ENCODE measurements at regions not wholly inside any gene's neighbourhood (a gene's known extent, or its start where the extent isn't known, plus 50 kb on each side); places are given as distances from the start of the nearest gene placed in this dataset.
"Not testable (repeated sequence)": the region's sequence is repeated elsewhere in the genome, so short reads cannot be mapped to it uniquely, and the experiment has no call there.

- in situ Hi-C loops (cut with HindIII; ENCODE audit: low pct_ligation_motif_present, low pct_unique_long_range_greater_than_20kb, low sequenced_read_pairs), result no loop called here
- DNase-seq, result no peak
Measured at GRCh38 chr11:95659088-95659487, 130.5 kb downstream of the FAM76B start.

DNA sequence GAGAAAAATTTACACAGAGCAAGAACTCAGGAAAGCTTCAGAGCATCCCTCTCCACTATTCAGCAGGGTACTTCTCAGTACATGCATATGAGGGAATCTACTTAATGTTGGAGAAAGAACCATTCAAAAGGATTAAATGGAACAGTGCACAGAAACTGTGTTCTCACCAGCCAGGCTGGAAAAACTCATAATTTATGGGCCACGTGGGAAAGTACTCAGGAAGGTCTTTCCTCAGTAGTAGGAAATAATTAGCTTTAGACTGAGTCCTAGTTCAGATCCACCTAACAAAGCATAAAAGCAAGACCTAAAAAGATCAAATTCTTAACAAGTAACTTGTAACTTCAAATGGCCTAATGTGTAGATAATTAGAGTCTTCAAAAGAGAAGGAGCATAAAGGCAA, 134.0 kb downstream of the FAM76B start:
- no peak for DNase-seq
- in situ Hi-C loops (cut with HindIII; ENCODE audit: low pct_ligation_motif_present, low pct_unique_long_range_greater_than_20kb, low sequenced_read_pairs), result no loop called here

GRCh38 chr11:95653680-95654079, 135.9 kb downstream of the FAM76B start:
- DNase-seq, result no peak

DNA sequence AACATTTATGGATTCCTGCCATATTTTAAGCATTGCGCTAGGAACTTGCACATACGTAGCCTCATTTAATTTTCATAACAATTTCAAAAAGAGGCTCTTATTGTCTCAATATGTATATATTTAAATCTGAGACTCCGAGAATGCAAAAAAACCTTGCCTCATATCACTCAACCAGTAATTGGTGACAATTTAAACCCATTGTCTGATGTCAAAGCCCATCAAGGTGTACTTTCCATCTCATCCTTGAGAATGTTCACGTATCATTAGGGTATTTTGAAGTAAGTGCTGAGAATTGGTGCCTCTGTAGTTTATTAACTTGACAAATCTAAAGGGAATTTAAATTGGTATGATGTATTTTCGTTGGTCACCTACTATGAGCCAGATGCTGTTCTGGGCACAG, 136.5 kb downstream of the FAM76B start:
- in situ Hi-C loops (cut with HindIII; ENCODE audit: low pct_ligation_motif_present, low pct_unique_long_range_greater_than_20kb, low sequenced_read_pairs), result no loop called here
- no peak for DNase-seq

More at GRCh38 chr11:95653680-95654079, 135.9 kb downstream of the FAM76B start:
- in situ Hi-C loops (cut with HindIII; ENCODE audit: low pct_ligation_motif_present, low pct_unique_long_range_greater_than_20kb, low sequenced_read_pairs), result no loop called here

DNA sequence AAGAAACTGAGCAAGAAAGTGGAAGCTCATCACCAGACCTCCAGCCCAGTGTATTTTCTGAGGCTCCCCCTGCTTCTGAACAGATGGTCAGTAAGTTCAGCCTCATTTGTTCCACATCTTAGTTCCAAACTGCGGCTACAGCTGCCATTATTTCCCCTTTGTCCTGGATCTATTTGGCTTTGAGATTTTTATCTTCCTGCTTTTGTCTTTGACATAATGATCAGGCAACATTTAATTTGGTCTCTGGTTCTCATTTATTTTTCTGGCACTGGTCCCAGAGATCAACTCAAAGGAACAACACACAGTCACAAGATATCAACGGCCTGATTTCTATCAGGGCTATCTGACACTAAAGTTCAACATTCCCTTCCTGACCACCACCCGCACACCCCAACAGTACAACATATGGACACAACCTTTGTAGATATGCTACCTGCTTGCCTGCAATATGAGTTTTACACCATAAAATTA, 137.5 kb downstream of the FAM76B start:
- in situ Hi-C loops (cut with HindIII; ENCODE audit: low pct_ligation_motif_present, low pct_unique_long_range_greater_than_20kb, low sequenced_read_pairs), result no loop called here
- DNase-seq, result no peak

GRCh38 chr11:95650276-95650675, 139.3 kb downstream of the FAM76B start:
- in situ Hi-C loops (cut with HindIII; ENCODE audit: low pct_ligation_motif_present, low pct_unique_long_range_greater_than_20kb, low sequenced_read_pairs), result no loop called here
- no peak for DNase-seq

GRCh38 chr11:95647871-95648270, 141.7 kb downstream of the FAM76B start:
- DNase-seq, result no peak
- in situ Hi-C loops (cut with HindIII; ENCODE audit: low pct_ligation_motif_present, low pct_unique_long_range_greater_than_20kb, low sequenced_read_pairs), result no loop called here

GRCh38 chr11:95647355-95647754, 142.2 kb downstream of the FAM76B start:
- in situ Hi-C loops (cut with HindIII; ENCODE audit: low pct_ligation_motif_present, low pct_unique_long_range_greater_than_20kb, low sequenced_read_pairs), result no loop called here
- DNase-seq, result no peak

GRCh38 chr11:95641495-95641894, 148.1 kb downstream of the FAM76B start:
- DNase-seq, result no peak
- in situ Hi-C loops (cut with HindIII; ENCODE audit: low pct_ligation_motif_present, low pct_unique_long_range_greater_than_20kb, low sequenced_read_pairs), result no loop called here

- no peak for DNase-seq
- in situ Hi-C loops (cut with HindIII; ENCODE audit: low pct_ligation_motif_present, low pct_unique_long_range_greater_than_20kb, low sequenced_read_pairs), result no loop called here
Measured at GRCh38 chr11:95638501-95638900, 151.1 kb downstream of the FAM76B start.

DNA sequence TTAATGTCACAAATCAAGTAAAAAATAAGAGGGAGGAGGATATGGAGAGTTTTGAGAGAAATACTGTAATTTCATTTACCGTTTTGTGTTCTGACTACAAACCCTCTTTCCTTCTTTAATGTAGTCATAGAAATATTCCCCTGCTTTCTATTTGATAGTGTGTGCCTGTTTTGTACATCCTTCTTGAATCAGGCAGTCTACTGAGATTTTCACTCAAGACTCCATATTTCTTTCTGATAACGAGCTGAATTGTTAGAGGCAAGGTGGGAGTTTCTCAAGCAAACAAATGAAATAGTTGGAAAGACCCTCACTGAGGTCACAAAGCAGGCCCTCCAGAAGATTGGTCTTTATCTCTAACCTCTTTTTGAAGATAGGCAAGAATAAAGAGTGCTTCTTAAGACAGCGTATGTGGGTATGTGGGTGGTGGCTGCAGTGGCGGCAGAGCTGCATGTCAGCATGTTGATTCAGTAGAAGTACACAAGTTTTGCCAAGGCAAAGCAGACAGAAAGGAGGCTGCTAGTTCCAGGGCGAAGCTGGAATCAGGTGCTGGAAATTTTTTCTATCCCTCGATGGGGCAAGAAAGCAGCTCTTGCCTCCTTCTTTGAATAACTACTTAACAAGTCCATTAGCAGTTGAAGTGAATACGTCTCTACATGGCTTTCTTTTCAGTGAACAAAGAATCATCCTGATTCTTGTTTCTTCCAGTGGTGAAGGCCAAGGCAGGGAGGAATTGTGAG, 164.2 kb downstream of the FAM76B start:
- DNase-seq, result no peak
- in situ Hi-C loops (cut with HindIII; ENCODE audit: low pct_ligation_motif_present, low pct_unique_long_range_greater_than_20kb, low sequenced_read_pairs), result no loop called here

- DNase-seq, result no peak
- in situ Hi-C loops (cut with HindIII; ENCODE audit: low pct_ligation_motif_present, low pct_unique_long_range_greater_than_20kb, low sequenced_read_pairs), result no loop called here
Measured at GRCh38 chr11:95616256-95616804, 173.3 kb downstream of the FAM76B start.

- in situ Hi-C loops (cut with HindIII; ENCODE audit: low pct_ligation_motif_present, low pct_unique_long_range_greater_than_20kb, low sequenced_read_pairs), result no loop called here
- no peak for DNase-seq
Measured at GRCh38 chr11:95611827-95612226, 177.8 kb downstream of the FAM76B start.

GRCh38 chr11:95610185-95610584, 179.4 kb downstream of the FAM76B start:
- in situ Hi-C loops (cut with HindIII; ENCODE audit: low pct_ligation_motif_present, low pct_unique_long_range_greater_than_20kb, low sequenced_read_pairs), result not testable (repeated sequence)

DNA sequence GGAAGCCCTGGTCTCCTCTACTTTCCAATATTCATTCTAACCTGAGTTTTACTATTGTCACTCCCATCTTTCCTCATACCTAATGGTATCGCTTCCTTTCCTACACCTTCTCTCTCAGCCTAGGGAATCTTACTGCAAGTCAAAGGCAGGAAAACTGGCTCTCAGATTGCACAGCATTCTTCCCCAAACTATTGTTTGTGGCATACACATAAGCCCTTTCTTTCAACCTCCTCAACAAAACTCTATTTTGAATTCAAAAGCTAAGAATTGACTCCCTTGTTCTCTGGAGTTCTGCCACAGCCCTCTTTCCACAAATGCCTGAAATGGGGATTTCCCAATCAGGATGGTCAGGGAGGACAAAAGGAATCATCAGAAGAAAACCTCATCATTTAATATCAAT, 181.5 kb downstream of the FAM76B start:
- no peak for DNase-seq
- in situ Hi-C loops (cut with HindIII; ENCODE audit: low pct_ligation_motif_present, low pct_unique_long_range_greater_than_20kb, low sequenced_read_pairs), result no loop called here

More at GRCh38 chr11:95610185-95610584, 179.4 kb downstream of the FAM76B start:
- DNase-seq, result not testable (repeated sequence)

- in situ Hi-C loops (cut with HindIII; ENCODE audit: low pct_ligation_motif_present, low pct_unique_long_range_greater_than_20kb, low sequenced_read_pairs), result no loop called here
- DNase-seq, result no peak
Measured at GRCh38 chr11:95606824-95607223, 182.8 kb downstream of the FAM76B start.

GRCh38 chr11:95605271-95605940, 184.2 kb downstream of the FAM76B start:
- DNase-seq, result no peak
- in situ Hi-C loops (cut with HindIII; ENCODE audit: low pct_ligation_motif_present, low pct_unique_long_range_greater_than_20kb, low sequenced_read_pairs), result no loop called here

- in situ Hi-C loops (cut with HindIII; ENCODE audit: low pct_ligation_motif_present, low pct_unique_long_range_greater_than_20kb, low sequenced_read_pairs), result no loop called here
- no peak for DNase-seq
Measured at GRCh38 chr11:95599959-95600586, 189.5 kb downstream of the FAM76B start.

DNA sequence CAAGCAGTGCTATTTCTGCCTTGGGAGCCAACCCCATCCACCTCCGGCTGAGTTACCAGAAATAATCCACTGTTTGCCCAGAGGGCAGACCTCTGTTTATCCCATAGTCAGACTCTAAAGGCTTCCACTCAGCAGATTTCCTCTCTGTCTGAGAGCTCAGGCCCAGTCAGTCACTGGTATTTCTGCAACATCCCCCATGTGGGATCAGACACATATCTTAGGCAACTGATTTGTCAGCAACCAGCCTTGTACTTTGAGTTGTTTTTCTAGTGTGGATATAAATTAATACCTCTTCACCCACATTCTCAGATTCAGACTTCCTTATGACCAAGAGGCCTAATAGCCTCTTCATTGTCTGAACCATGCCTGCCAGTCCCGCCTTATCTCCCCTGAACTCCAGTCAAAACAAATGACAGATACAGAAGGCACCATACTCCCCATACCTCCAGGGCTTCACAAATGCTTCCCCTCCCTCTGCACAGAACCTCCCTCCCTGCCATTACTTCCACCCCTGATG, 193.6 kb downstream of the FAM76B start:
- DNase-seq, result no peak
- in situ Hi-C loops (cut with HindIII; ENCODE audit: low pct_ligation_motif_present, low pct_unique_long_range_greater_than_20kb, low sequenced_read_pairs), result no loop called here

Measured in ACHN (cell line).